Endothelial cell of umbilical vein (primary cell): ENCODE measurements at regions not wholly inside any gene's neighbourhood (a gene's known extent, or its start where the extent isn't known, plus 50 kb on each side); places are given as distances from the start of the nearest gene placed in this dataset.

ENCODE experiments used
- BruUV-seq: library from RNA; stranded (reverse); fragments of 400-500 nt; replicated peaks from 2 replicates; lab custom pipeline; 2021; lab: Mats Ljungman, UMichigan
- CTCF ChIA-PET: fragments of 300-600, 350-600 bp; sonication (Branson Sonifier 250); formaldehyde crosslinking; loops from one replicate; lab custom pipeline; 2021; ENCODE audit warnings: antibody characterized with exemption, inconsistent platforms; lab: Charles Lee
- POLR2A ChIA-PET: fragments of 300-600, 350-600 bp; sonication (Branson Sonifier 250); formaldehyde crosslinking; loops from one replicate; lab custom pipeline; 2021; ENCODE audit warnings: antibody characterized with exemption, inconsistent platforms; lab: Charles Lee
- DNase-seq: peaks from one replicate; pipeline ENCODE4 v3.0.0-alpha.2; 2011; ENCODE audit warnings: low read depth, low spot score
- FAIRE-seq: peaks from 2 replicates; lab custom pipeline; 2011; peaks lifted over from hg19 to GRCh38; lab: Jason Lieb, UNC
- H2AFZ ChIP-seq: 2 replicates; pipeline ENCODE4 v1.6.0; 2012; ENCODE audit warnings: low read depth, low read length, control low read depth, inconsistent platforms
- H3K27ac ChIP-seq: 2 replicates; pipeline ENCODE4 v1.5.1; 2011; ENCODE audit warnings: low read depth, mild to moderate bottlenecking, control low read depth, low read length, moderate library complexity; ENCODE audit not compliant: insufficient read depth
- H3K27me3 ChIP-seq, 2 experiments: 2 replicates each; pipeline versions ENCODE4 v1.6.0 to v1.6.1; 2011; ENCODE audit warnings: low read length in 2 of 2, mixed read lengths in 1 of 2; ENCODE audit not compliant: control insufficient read depth in 2 of 2, insufficient read depth in 2 of 2
- H3K36me3 ChIP-seq, 2 experiments: 2 replicates in 1 of 2; 3 replicates in 1 of 2; pipeline ENCODE4 v1.5.1; 2011; ENCODE audit warnings: low read length in 2 of 2, mild to moderate bottlenecking in 1 of 2, moderate library complexity in 1 of 2; ENCODE audit not compliant: control insufficient read depth in 2 of 2, insufficient read depth in 2 of 2; ENCODE audit errors: extremely low read depth in 1 of 2
- H3K4me1 ChIP-seq: 3 replicates; pipeline ENCODE4 v1.5.1; 2011; ENCODE audit warnings: mild to moderate bottlenecking, low read length; ENCODE audit not compliant: control insufficient read depth, insufficient read depth; ENCODE audit errors: extremely low read depth
- H3K4me2 ChIP-seq: 2 replicates; pipeline ENCODE4 v1.6.1; 2011; ENCODE audit warnings: low read length, control low read depth, mixed read lengths; ENCODE audit not compliant: insufficient read depth
- H3K4me3 ChIP-seq, 3 experiments: fragments of 200-600 bp in 1 of 3; sonication (generic), shearing (Covaris generic) in 1 of 3; replicated peaks in 1 of 3; 2 replicates each; pipeline ENCODE4 v1.5.1; 2011 to 2016; ENCODE audit warnings: control low read depth in 3 of 3, low read length in 3 of 3, mild to moderate bottlenecking in 2 of 3, inconsistent platforms in 1 of 3, low read depth in 1 of 3, moderate library complexity in 1 of 3; ENCODE audit not compliant: insufficient read depth in 1 of 3
- H3K79me2 ChIP-seq: 2 replicates; pipeline ENCODE4 v1.6.0; 2012; ENCODE audit warnings: low read length, inconsistent platforms; ENCODE audit not compliant: control insufficient read depth, insufficient read depth
- H3K9ac ChIP-seq: replicated peaks from 2 replicates; pipeline ENCODE3; 2011; ENCODE audit warnings: low read length, control low read depth; ENCODE audit not compliant: insufficient read depth; ENCODE audit errors: extremely low read depth
- H3K9me1 ChIP-seq: replicated peaks from 3 replicates; pipeline ENCODE4 v1.6.0; 2011; ENCODE audit warnings: mild to moderate bottlenecking, low read length; ENCODE audit not compliant: control insufficient read depth, insufficient read depth; ENCODE audit errors: extremely low read depth
- H3K9me3 ChIP-seq: replicated peaks from 2 replicates; pipeline ENCODE4 v1.5.1; 2012; ENCODE audit warnings: low read length, inconsistent platforms; ENCODE audit not compliant: control insufficient read depth, insufficient read depth
- H4K20me1 ChIP-seq: replicated peaks from 2 replicates; pipeline ENCODE3; 2011; ENCODE audit warnings: mild to moderate bottlenecking, low read length; ENCODE audit not compliant: control insufficient read depth, insufficient read depth; ENCODE audit errors: extremely low read depth
- EZH2 ChIP-seq: IDR thresholded peaks from 2 replicates; pipeline ENCODE4 v1.6.1; 2012; ENCODE audit warnings: borderline replicate concordance, low read depth, mild to moderate bottlenecking, moderate library complexity, low read length, inconsistent platforms; ENCODE audit not compliant: severe bottlenecking
- FOS ChIP-seq: IDR thresholded peaks from 2 replicates; pipeline ENCODE4 v1.6.1; 2011; ENCODE audit warnings: mild to moderate bottlenecking, low read length, moderate library complexity, borderline replicate concordance; ENCODE audit not compliant: insufficient read depth
- GATA2 ChIP-seq: IDR thresholded peaks from 2 replicates; pipeline ENCODE4 v1.7.0; 2011; ENCODE audit warnings: low read depth, mild to moderate bottlenecking, moderate library complexity, mixed read lengths, low read length; ENCODE audit not compliant: insufficient read length, insufficient read depth
- JUN ChIP-seq: IDR thresholded peaks from 2 replicates; pipeline ENCODE4 v1.6.1; 2011; ENCODE audit warnings: borderline replicate concordance, low read depth; ENCODE audit not compliant: insufficient read length, insufficient read depth
- MYC ChIP-seq: IDR thresholded peaks from one replicate; pipeline ENCODE4 v1.6.1; 2011; ENCODE audit warnings: mild to moderate bottlenecking, low read depth, low read length
- POLR2A ChIP-seq: IDR thresholded peaks from 2 replicates; pipeline ENCODE4 v1.6.1; 2012; ENCODE audit warnings: low read depth, mild to moderate bottlenecking, control low read depth, low read length
- POLR2AphosphoS5 ChIP-seq: IDR thresholded peaks from 2 replicates; pipeline ENCODE4 v1.6.1; 2012; ENCODE audit warnings: low read depth, mild to moderate bottlenecking, control low read depth, low read length, moderate library complexity; ENCODE audit not compliant: insufficient read depth
- dilution Hi-C: fragments of 300-500 bp; cut with MboI; formaldehyde crosslinking; loops from one replicate; pipeline ENCODE4 v1.15.0; 2019; ENCODE audit warnings: low sequenced_read_pairs; ENCODE audit not compliant: extremely low pct_ligation_motif_present
- intact Hi-C: fragments of 100-400 bp; cut with micrococcal nuclease; formaldehyde crosslinking; loops from one replicate; pipeline ENCODE4 v1.10.0; 2022
- TF ChIP-seq, protein P1 (sequence below): IDR thresholded peaks from 2 replicates; pipeline ENCODE4 v1.6.1; 2011; ENCODE audit not compliant: insufficient read depth, insufficient read length
- TF ChIP-seq, protein P2 (sequence below), 2 donors: IDR thresholded peaks; 1 replicate in 1 of 2; 2 replicates in 1 of 2; pipeline ENCODE4 v1.5.1; 2011; ENCODE audit warnings: low read length in 2 of 2, mild to moderate bottlenecking in 2 of 2, moderate library complexity in 2 of 2, control low read depth in 1 of 2, inconsistent platforms in 1 of 2, low read depth in 1 of 2; ENCODE audit not compliant: insufficient read depth in 1 of 2; ENCODE audit errors: extremely low read depth in 1 of 2

- no peaks in the 10 kb centered on the region for H3K36me3 ChIP-seq
- H3K9ac ChIP-seq, result no peak overlapping the region
- DNase-seq, result no peak
- no peak overlapping the region for H3K4me2 ChIP-seq
- no peak overlapping the region for H2AFZ ChIP-seq
- H3K27ac ChIP-seq, result no peak overlapping the region
- ChIA-PET POLR2A (no interaction called here), CTCF (no interaction called here)
- no TSS peak for BruUV-seq
- H3K9me1 ChIP-seq, result no peaks in the 10 kb centered on the region
- intact Hi-C loops, result no loop called here
- no peak overlapping the region for H3K4me3 ChIP-seq
- TF ChIP-seq, protein P1, sequence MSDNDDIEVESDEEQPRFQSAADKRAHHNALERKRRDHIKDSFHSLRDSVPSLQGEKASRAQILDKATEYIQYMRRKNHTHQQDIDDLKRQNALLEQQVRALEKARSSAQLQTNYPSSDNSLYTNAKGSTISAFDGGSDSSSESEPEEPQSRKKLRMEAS, result no peak
- TF ChIP-seq, protein P2, sequence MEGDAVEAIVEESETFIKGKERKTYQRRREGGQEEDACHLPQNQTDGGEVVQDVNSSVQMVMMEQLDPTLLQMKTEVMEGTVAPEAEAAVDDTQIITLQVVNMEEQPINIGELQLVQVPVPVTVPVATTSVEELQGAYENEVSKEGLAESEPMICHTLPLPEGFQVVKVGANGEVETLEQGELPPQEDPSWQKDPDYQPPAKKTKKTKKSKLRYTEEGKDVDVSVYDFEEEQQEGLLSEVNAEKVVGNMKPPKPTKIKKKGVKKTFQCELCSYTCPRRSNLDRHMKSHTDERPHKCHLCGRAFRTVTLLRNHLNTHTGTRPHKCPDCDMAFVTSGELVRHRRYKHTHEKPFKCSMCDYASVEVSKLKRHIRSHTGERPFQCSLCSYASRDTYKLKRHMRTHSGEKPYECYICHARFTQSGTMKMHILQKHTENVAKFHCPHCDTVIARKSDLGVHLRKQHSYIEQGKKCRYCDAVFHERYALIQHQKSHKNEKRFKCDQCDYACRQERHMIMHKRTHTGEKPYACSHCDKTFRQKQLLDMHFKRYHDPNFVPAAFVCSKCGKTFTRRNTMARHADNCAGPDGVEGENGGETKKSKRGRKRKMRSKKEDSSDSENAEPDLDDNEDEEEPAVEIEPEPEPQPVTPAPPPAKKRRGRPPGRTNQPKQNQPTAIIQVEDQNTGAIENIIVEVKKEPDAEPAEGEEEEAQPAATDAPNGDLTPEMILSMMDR (IDR thresholded peaks at IDR 0.05; ENCODE audit: extremely low read depth in 1 of 2, insufficient read depth in 1 of 2, low read depth in 1 of 2, low read length in 2 of 2), result no peak
- TF ChIP-seq EZH2 (no peak), POLR2AphosphoS5 (no peak), JUN (no peak), FOS (no peak), GATA2 (no peak), POLR2A (no peak), MYC (no peak)
- H3K4me1 ChIP-seq, result peaks cover 2% of the 10 kb centered on the region
- H4K20me1 ChIP-seq, result no peaks in the 10 kb centered on the region
- FAIRE-seq, result no peak
- H3K9me3 ChIP-seq, result no peaks in the 10 kb centered on the region
- H3K79me2 ChIP-seq, result no peaks in the 10 kb centered on the region
- H3K27me3 ChIP-seq, result no peaks in the 10 kb centered on the region
- dilution Hi-C loops, result no loop called here
Measured at GRCh38 chr1:67977756-67978155, 72.7 kb downstream of the DIRAS3 start.
